ENCODE measurements at regions not wholly inside any gene's neighbourhood (a gene's known extent, or its start where the extent isn't known, plus 50 kb on each side); places are given as distances from the start of the nearest gene placed in this dataset.

DNA sequence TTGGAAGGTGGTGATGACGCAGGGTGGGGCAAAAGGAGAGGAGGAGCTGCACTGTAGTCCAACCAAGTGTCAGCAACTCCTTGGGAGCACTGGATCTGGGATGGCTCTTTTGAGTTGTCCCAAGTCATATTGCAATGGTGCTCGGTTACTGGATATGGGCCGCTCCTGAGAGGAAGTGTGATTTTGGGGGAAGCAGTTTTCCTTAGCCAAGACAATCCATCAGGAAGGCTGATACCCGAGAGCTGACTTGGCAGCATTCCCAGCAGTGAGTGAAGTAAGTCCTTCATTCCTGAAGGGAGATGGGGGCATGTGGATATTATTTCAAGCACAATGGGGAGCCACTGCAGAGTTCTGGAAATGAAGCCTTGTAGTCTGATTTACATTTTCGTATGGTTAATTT, 354.1 kb downstream of the RFPL4B start:
- no peak for ATAC-seq

DNA sequence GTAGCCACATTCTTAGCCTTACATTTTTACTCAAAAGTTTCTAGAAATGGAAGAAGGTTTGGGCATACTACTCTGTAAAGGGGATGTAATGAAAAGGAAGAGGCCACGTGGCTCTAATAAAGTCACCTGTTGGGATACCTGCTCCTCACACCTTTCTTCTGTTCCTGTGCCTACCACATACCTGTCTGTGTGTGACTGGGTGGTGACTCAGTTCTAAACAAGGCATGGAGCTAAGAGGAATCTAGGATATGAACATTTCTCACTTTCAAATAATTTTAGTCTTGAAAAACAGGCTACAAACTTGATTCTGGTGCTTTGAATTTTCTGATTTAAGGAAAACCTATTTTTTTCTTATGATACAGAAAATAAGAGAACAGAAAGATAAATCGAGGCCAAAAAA, 363.6 kb downstream of the RFPL4B start:
- no peaks in the 10 kb centered on the region for H3K27me3 Mint-ChIP-seq
- POLR2A ChIA-PET, result no interaction called here
- H3K4me1 Mint-ChIP-seq, result no peaks in the 10 kb centered on the region
- intact Hi-C loops (cut with DNase I, micrococcal nuclease), result no loop called here
- no peaks in the 10 kb centered on the region for H3K36me3 Mint-ChIP-seq (ENCODE audit: low read depth)
- CTCF ChIA-PET, result no interaction called here
- DNase-seq (no peak), ATAC-seq (no peak)
- no peaks in the 10 kb centered on the region for H3K9me3 Mint-ChIP-seq (ENCODE audit: low read depth)
- no peak overlapping the region for H3K27ac Mint-ChIP-seq
- H3K4me3 Mint-ChIP-seq, result no peak overlapping the region

More for the DNA sequence above, 354.1 kb downstream of the RFPL4B start:
- H3K36me3 Mint-ChIP-seq (ENCODE audit: low read depth), result peaks cover 1% of the 10 kb centered on the region
- ChIA-PET POLR2A (no interaction called here), CTCF (no interaction called here)
- intact Hi-C loops (cut with DNase I, micrococcal nuclease), result no loop called here
- no peak overlapping the region for H3K27ac Mint-ChIP-seq
- no peak for DNase-seq
- H3K27me3 Mint-ChIP-seq, result no peaks in the 10 kb centered on the region
- no peak overlapping the region for H3K4me3 Mint-ChIP-seq
- peaks cover 2% of the 10 kb centered on the region for H3K9me3 Mint-ChIP-seq (ENCODE audit: low read depth)
- H3K4me1 Mint-ChIP-seq, result no peaks in the 10 kb centered on the region

DNA sequence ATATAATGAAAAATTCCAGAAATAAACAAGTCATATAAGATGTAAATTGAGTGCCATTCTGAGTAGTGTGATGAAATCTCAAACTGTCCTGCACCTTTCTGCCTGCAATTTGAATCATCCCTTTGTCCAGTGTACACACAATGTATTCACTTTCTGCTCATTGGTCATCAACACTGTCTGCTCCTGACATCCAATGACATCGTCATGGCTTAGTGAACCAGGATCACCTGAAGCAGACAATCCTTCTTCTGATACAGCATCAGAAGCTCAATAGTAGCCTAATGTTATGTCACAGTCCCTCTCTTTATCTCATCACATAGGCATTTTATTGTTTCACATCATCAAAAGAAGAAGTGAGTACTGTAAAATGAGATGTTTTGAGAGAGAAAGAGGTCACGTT, 366.3 kb downstream of the RFPL4B start:
- no peak for DNase-seq
- Mint-ChIP-seq H3K9me3 (ENCODE audit: low read depth) (no peaks in the 10 kb centered on the region), H3K27me3 (no peaks in the 10 kb centered on the region), H3K4me3 (no peak overlapping the region), H3K27ac (no peak overlapping the region), H3K36me3 (ENCODE audit: low read depth) (no peaks in the 10 kb centered on the region), H3K4me1 (no peaks in the 10 kb centered on the region)
- ChIA-PET POLR2A (interaction anchor here (0.7 kb wide), 1 partner anchor 21 kb away, joined by 3 read pairs; no protein-coding TSS in a partner anchor), CTCF (no interaction called here)
- ATAC-seq, result no peak
- intact Hi-C loops (cut with DNase I, micrococcal nuclease), result loop anchor here in 1 of 2 experiments (1.0 kb wide), 1 partner anchor 37 kb away; no protein-coding TSS in a partner anchor

DNA sequence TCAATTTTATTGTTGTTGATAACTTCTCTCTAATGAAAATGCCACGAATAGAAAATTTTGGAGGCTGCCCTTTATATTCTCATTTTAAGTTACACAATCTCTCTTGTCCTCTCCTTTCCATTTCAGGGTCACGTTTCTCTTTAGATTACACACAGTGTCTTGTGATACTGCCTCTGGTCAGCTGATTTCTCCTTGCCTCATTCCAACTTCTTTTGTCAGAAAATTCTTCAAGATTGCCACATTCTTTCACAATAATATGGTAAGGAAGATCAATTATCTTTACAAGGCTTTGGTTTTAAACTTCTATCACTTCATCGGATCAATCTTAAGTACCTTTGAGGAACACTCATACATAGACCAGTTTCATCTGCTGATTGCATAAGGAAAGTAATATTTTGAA, 370.3 kb downstream of the RFPL4B start:
- CTCF ChIA-PET, result interaction anchor here (1.3 kb wide), 1 partner anchor 17 kb away, joined by 4 read pairs; no protein-coding TSS in a partner anchor
- ATAC-seq, result no peak
- POLR2A ChIA-PET, result no interaction called here
- intact Hi-C loops (cut with DNase I, micrococcal nuclease), result no loop called here
- H3K4me1 Mint-ChIP-seq, result no peaks in the 10 kb centered on the region
- no peak overlapping the region for H3K27ac Mint-ChIP-seq
- no peak overlapping the region for H3K4me3 Mint-ChIP-seq
- H3K36me3 Mint-ChIP-seq (ENCODE audit: low read depth), result no peaks in the 10 kb centered on the region
- no peak for DNase-seq
- H3K27me3 Mint-ChIP-seq, result no peaks in the 10 kb centered on the region
- no peaks in the 10 kb centered on the region for H3K9me3 Mint-ChIP-seq (ENCODE audit: low read depth)

DNA sequence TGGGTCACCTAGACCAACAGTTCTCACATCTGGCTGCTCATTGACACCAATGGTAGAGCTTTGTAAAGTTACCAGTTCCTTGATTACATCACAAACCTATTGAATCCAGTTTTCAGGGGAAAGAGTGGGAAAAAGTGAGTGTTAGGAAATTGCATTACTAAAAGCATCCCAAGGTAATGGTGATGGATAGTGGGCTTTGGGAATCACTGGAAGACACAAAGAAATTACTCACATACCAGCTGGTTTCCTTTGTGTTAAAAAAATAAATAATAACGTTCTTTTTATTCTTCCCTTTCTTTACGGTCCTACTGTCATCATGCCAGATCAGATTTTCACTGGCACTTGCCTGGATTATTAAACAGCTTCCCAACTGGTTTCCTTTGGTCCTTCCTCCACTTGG, 370.7 kb downstream of the RFPL4B start:
- ChIA-PET CTCF (interaction anchor here (1.3 kb wide), 1 partner anchor 16 kb away, joined by 4 read pairs; no protein-coding TSS in a partner anchor), POLR2A (no interaction called here)
- Mint-ChIP-seq H3K27ac (no peak overlapping the region), H3K4me1 (no peaks in the 10 kb centered on the region), H3K36me3 (ENCODE audit: low read depth) (no peaks in the 10 kb centered on the region), H3K27me3 (no peaks in the 10 kb centered on the region), H3K9me3 (ENCODE audit: low read depth) (no peaks in the 10 kb centered on the region), H3K4me3 (no peak overlapping the region)
- DNase-seq (no peak), ATAC-seq (no peak)
- intact Hi-C loops (cut with DNase I, micrococcal nuclease), result no loop called here

DNA sequence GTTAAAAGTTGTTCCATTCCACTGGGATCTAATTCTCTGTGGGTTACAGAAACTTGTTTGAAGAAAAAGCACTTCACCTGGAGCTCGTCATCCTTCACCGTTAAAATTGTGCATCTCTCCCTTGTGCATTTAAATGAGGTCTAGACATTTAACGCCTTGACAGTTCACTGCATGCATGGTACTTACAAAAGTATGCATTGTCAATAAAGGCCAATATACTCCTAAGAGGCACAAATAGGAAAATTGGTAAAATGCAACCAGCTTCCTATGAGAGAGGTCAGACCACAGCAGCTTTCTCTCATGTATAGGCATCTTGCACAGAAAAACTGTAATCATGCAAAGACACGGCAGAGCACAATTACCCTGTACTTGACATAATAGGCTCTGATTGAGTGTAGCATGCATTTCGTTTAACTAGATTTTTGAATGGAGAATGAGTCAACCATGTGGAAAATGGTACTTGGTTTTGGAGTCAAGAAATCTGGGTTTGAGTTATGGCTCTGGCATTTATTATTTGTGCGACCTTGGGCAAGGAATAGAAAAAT, 378.5 kb downstream of the RFPL4B start:
- H3K36me3 Mint-ChIP-seq (ENCODE audit: low read depth), result no peaks in the 10 kb centered on the region
- ChIA-PET POLR2A (no interaction called here), CTCF (interaction anchor here (1.3 kb wide), 1 partner anchor 15 kb away, joined by 3 read pairs; no protein-coding TSS in a partner anchor)
- intact Hi-C loops (cut with DNase I, micrococcal nuclease), result no loop called here
- H3K27me3 Mint-ChIP-seq, result no peaks in the 10 kb centered on the region
- H3K4me1 Mint-ChIP-seq, result no peaks in the 10 kb centered on the region
- DNase-seq, result no peak
- no peak for ATAC-seq
- H3K27ac Mint-ChIP-seq, result no peak overlapping the region
- H3K4me3 Mint-ChIP-seq, result no peak overlapping the region
- H3K9me3 Mint-ChIP-seq (ENCODE audit: low read depth), result no peaks in the 10 kb centered on the region

DNA sequence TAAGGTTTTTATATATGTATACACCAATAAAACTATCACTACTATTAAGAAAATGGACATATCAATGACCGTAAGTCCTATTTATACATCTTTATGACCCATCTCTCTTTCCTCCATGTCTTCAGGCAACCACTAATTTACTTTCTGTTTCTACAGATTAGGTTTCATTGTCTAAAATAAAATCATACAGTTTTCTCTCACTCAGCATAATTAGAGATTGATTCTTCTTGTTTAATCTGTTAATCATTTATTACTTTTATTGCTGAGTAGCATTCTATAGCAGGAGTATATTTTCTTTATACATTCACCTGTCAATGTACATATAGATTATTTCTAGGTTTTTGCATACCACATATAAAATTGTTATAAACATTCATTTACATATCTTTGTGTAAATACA, 388.0 kb downstream of the RFPL4B start:
- CTCF ChIA-PET, result interaction anchor here (1.0 to 1.8 kb wide), 2 partner anchors 17 to 555 kb away, joined by 3 to 4 read pairs; no protein-coding TSS in a partner anchor

DNA sequence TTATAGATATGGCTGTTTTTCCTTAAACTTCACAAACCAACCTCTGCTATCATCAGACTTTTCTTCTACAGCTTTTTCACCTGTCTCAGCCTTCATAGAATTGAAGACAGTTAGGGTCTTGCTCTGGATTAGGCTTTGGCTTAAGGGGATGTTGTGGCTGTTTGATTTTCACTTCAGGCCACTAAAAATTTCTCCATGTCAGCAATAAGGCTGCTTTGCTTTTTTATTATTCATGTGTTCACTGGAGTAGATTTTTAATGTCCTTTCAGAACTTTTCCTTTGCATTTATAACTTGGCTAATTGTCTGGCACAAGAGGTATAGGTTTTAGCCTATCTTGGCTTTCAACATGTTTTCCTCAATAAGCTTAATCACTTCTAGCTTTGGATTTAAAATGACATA, 392.6 kb downstream of the RFPL4B start:
- ATAC-seq (no peak), DNase-seq (no peak)
- Mint-ChIP-seq H3K27me3 (no peaks in the 10 kb centered on the region), H3K4me3 (no peak overlapping the region), H3K4me1 (no peaks in the 10 kb centered on the region), H3K36me3 (ENCODE audit: low read depth) (no peaks in the 10 kb centered on the region), H3K9me3 (ENCODE audit: low read depth) (no peaks in the 10 kb centered on the region), H3K27ac (no peak overlapping the region)
- intact Hi-C loops (cut with DNase I, micrococcal nuclease), result no loop called here
- ChIA-PET POLR2A (no interaction called here), CTCF (interaction anchor here (0.8 kb wide), 1 partner anchor 53 kb away, joined by 3 read pairs; no protein-coding TSS in a partner anchor)

More for the DNA sequence above, 388.0 kb downstream of the RFPL4B start:
- DNase-seq (no peak), ATAC-seq (no peak)
- H3K27me3 Mint-ChIP-seq, result no peaks in the 10 kb centered on the region
- no peaks in the 10 kb centered on the region for H3K36me3 Mint-ChIP-seq (ENCODE audit: low read depth)
- no peaks in the 10 kb centered on the region for H3K4me1 Mint-ChIP-seq
- POLR2A ChIA-PET, result no interaction called here
- no peak overlapping the region for H3K27ac Mint-ChIP-seq
- no peak overlapping the region for H3K4me3 Mint-ChIP-seq
- intact Hi-C loops (cut with DNase I, micrococcal nuclease), result no loop called here
- H3K9me3 Mint-ChIP-seq (ENCODE audit: low read depth), result peaks cover 2% of the 10 kb centered on the region

DNA sequence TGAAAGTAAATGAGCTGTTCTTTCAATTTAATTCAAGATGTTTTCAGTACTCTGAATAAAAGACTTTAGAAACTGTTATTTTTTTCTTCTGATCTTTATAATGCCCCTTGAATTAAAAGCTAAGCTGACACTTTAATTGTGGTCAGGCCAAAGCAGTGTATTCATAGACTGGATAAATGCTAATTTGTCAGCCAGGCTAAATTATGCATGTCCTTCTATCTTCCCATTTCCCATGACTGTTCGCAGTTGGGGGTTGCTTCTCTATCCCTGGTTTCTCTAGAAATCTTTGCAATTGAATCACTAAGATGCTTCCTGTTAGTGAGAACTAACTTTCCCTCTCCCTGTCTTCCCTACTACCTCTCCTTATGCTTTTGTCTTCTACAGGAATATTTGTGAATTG, 396.2 kb downstream of the RFPL4B start:
- ATAC-seq (no peak), DNase-seq (no peak)
- Mint-ChIP-seq H3K27ac (no peak overlapping the region), H3K27me3 (no peaks in the 10 kb centered on the region), H3K36me3 (ENCODE audit: low read depth) (no peaks in the 10 kb centered on the region), H3K4me3 (no peak overlapping the region), H3K9me3 (ENCODE audit: low read depth) (no peaks in the 10 kb centered on the region), H3K4me1 (no peaks in the 10 kb centered on the region)
- ChIA-PET POLR2A (no interaction called here), CTCF (no interaction called here)
- intact Hi-C loops (cut with DNase I, micrococcal nuclease), result no loop called here

DNA sequence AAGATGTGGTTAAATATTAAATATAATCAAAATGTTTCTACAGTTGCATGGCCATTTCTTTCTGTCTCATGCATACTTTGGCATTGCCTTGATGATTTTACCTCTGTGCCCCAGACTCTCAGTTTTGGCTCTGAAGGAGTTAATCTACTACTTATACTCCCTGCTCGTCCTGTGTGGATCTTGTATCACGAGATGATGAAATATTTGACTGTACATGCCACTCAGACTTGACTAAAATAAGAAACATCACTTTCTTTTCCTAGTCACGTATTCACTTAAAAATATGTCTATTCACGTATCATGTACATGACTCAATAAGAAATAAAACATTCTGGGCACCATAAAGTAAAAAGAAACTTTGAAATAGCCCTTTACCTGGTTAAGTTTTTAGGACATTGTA, 397.7 kb downstream of the RFPL4B start:
- no peaks in the 10 kb centered on the region for H3K36me3 Mint-ChIP-seq (ENCODE audit: low read depth)
- no peaks in the 10 kb centered on the region for H3K27me3 Mint-ChIP-seq
- no peak overlapping the region for H3K4me3 Mint-ChIP-seq
- no peaks in the 10 kb centered on the region for H3K9me3 Mint-ChIP-seq (ENCODE audit: low read depth)
- POLR2A ChIA-PET, result no interaction called here
- no peak for ATAC-seq
- no peaks in the 10 kb centered on the region for H3K4me1 Mint-ChIP-seq
- CTCF ChIA-PET, result no interaction called here
- H3K27ac Mint-ChIP-seq, result no peak overlapping the region
- no peak for DNase-seq
- intact Hi-C loops (cut with DNase I, micrococcal nuclease), result no loop called here

DNA sequence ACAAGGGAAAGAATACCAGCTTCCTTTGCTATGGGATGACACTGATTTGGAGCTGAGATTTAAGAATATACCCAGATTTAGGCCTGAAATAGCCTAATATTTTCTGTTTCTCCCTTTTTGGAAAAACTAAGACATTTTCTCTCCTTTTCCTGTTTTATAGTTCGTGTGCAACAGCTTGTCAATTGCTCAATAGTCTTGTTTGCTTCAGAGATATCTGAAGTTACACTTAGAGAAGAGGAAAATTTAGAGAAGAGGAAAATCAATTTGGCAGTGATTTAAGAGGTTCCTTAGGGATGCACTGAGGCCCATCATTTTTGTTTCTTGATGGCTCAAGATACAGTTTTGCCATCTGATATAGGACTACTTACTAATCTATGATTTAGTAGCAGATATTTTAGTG, 398.6 kb downstream of the RFPL4B start:
- no peaks in the 10 kb centered on the region for H3K27me3 Mint-ChIP-seq
- H3K36me3 Mint-ChIP-seq (ENCODE audit: low read depth), result no peaks in the 10 kb centered on the region
- H3K9me3 Mint-ChIP-seq (ENCODE audit: low read depth), result no peaks in the 10 kb centered on the region
- no peak for ATAC-seq
- ChIA-PET CTCF (interaction anchor here (0.7 kb wide), 1 partner anchor 9 kb away, joined by 3 read pairs; no protein-coding TSS in a partner anchor), POLR2A (no interaction called here)
- H3K27ac Mint-ChIP-seq, result no peak overlapping the region
- intact Hi-C loops (cut with DNase I, micrococcal nuclease), result no loop called here
- H3K4me1 Mint-ChIP-seq, result no peaks in the 10 kb centered on the region
- no peak overlapping the region for H3K4me3 Mint-ChIP-seq
- no peak for DNase-seq

DNA sequence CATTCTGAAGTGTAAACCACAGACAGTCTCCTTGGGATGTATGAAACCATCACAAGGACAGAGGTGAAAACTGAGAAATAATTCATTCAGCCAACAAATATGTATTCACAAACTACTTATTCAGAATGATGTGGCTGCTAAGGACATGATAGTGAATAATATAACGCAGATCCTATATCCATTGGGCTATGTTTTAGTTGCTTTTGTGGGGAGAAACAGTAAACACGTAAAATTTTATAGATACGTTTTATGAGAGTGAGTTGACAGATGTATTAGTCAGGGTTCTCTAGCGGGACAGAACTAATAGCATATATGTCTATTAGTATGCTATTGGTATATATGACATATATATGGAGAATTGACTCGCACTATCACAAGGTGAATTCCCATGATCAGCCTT, 402.5 kb downstream of the RFPL4B start:
- no peaks in the 10 kb centered on the region for H3K36me3 Mint-ChIP-seq (ENCODE audit: low read depth)
- ChIA-PET POLR2A (no interaction called here), CTCF (interaction anchor here (0.8 kb wide), 1 partner anchor 223 kb away, joined by 3 read pairs; no protein-coding TSS in a partner anchor)
- no peak overlapping the region for H3K4me3 Mint-ChIP-seq
- intact Hi-C loops (cut with DNase I, micrococcal nuclease), result no loop called here
- DNase-seq (no peak), ATAC-seq (no peak)
- no peaks in the 10 kb centered on the region for H3K9me3 Mint-ChIP-seq (ENCODE audit: low read depth)
- no peaks in the 10 kb centered on the region for H3K27me3 Mint-ChIP-seq
- no peak overlapping the region for H3K27ac Mint-ChIP-seq
- no peaks in the 10 kb centered on the region for H3K4me1 Mint-ChIP-seq

Measured in activated CD4-positive, alpha-beta T cell treated with anti-CD3 and anti-CD28 coated beads for 36 hours (primary cell).